Fibroblast of lung (primary cell): ENCODE measurements at regions not wholly inside any gene's neighbourhood (a gene's known extent, or its start where the extent isn't known, plus 50 kb on each side); places are given as distances from the start of the nearest gene placed in this dataset.

ENCODE experiments used
- EZH2 ChIP-seq: IDR thresholded peaks from 2 replicates; pipeline ENCODE4 v1.5.1; 2012; ENCODE audit warnings: low read length, control low read depth, mild to moderate bottlenecking; ENCODE audit errors: missing control alignments
- TF ChIP-seq, protein P1 (sequence below), 2 donors: IDR thresholded peaks in 1 of 2; conservative IDR thresholded peaks in 1 of 2; 1 replicate in 1 of 2; 2 replicates in 1 of 2; pipeline ENCODE4 v1.5.1; 2011 to 2012; ENCODE audit warnings: low read length in 2 of 2, control low read depth in 1 of 2, inconsistent platforms in 1 of 2, low read depth in 1 of 2, mild to moderate bottlenecking in 1 of 2

- TF ChIP-seq, protein P1, sequence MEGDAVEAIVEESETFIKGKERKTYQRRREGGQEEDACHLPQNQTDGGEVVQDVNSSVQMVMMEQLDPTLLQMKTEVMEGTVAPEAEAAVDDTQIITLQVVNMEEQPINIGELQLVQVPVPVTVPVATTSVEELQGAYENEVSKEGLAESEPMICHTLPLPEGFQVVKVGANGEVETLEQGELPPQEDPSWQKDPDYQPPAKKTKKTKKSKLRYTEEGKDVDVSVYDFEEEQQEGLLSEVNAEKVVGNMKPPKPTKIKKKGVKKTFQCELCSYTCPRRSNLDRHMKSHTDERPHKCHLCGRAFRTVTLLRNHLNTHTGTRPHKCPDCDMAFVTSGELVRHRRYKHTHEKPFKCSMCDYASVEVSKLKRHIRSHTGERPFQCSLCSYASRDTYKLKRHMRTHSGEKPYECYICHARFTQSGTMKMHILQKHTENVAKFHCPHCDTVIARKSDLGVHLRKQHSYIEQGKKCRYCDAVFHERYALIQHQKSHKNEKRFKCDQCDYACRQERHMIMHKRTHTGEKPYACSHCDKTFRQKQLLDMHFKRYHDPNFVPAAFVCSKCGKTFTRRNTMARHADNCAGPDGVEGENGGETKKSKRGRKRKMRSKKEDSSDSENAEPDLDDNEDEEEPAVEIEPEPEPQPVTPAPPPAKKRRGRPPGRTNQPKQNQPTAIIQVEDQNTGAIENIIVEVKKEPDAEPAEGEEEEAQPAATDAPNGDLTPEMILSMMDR (conservative IDR thresholded peaks at IDR 0.05 in 1 of 2, IDR thresholded peaks at IDR 0.05 in 1 of 2; ENCODE audit: low read depth in 1 of 2, low read length in 2 of 2): no peak
- no peak for TF ChIP-seq EZH2
Measured at GRCh38 chr5:68612972-68613371, 397.4 kb downstream of the PIK3R1 start.
